ENCODE measurements at regions not wholly inside any gene's neighbourhood (a gene's known extent, or its start where the extent isn't known, plus 50 kb on each side); places are given as distances from the start of the nearest gene placed in this dataset.

DNA sequence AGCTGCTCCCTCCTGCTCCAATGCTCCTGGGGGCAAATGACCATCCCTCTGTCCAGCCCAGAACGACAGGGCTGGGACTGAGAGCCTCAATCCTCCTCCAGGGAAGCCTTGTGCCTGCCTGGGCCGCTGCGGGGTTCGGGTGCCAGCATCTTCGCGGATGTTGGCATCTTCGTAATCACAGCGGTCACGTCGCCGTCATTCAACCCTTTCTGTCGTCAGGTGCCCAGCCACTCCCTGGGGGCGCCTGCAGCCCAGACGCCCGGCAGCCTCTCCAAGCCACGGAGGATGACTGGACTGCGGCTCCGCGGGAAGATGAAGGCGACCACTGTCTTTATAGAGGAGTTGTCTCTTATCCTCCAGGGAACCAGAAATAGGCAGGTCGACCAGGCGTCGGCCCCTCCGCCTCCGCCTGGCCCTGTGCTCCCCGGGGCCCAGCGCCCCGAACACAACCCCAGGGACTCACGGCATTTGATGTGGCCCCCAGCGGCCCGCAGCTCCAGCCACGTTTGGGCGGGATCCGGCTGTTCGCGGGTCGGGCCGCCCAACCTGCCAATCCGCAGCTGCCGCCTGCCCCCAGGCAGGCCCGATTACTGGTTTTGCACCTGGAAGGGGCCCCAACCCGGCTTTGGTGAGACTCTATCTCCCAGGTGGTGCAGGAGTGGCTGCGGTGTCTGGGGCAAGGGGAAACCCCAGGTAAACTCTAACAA lies 113.9 kb downstream of the THNSL2 start:
- no peak for DNase-seq (ENCODE audit: low spot score)

DNA sequence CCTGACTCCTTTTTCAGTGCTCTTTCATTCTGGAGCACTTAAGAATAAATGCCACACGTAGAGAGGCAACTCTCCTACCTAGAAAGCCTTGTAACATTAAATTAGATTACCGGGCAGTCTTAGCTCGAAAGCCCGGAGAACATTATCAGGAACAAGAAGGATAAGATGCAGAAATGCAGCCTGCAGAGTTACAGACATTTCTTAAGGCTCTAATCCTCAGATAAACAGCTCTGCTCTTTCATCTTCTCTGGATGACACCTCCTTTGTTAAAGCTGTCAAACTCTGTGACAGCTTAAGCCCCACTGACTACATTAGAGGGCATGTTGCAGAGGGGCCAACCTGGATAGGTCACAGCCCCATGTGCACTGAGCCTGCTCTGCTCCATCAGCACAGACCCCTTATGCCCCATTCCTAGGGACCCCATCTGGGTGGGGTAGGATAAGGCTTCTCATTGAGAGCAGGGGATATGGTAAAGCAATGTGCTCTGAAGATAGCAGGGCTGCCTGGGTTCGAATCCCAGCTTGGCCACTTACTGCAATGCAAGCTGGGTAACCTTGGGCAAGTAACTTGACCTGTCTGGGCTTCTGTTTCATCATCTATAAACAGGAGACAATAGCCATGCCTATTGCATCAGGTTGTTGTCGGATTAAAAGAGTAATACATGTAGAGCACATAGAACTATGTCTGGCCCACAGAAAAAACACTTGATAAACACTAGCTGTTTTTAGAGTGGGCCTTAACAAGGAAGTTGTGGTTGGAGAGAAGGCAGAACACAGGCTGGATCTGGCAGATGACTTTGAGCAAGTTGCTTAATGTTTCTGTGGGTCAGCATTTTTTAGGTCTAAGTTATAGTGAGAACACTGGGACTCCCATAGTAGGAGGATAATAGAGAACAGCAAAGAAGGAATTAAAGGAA lies 111.4 kb downstream of the THNSL2 start:
- no peak for DNase-seq (ENCODE audit: low spot score)

DNA sequence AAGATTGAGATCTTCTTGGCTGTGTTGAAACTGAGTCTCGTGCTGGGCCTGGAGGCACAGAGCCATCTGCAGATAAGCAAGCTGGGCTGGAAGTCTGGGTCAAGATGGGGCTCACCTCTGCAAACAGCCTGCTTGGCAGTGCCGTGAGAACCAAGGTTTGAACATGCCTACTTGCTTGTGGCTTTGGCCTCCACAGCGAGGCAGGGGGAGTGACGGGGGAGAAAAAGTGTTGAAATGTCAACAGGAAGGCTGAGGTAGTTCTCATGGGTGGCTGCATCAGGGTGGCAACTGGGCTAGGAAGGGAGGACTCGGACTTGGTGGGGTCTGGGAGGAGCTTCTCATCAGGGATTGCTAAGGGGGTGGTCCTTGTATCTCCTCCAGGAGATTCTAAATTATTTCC lies 99.7 kb downstream of the THNSL2 start:
- DNase-seq (ENCODE audit: low spot score): no peak

DNA sequence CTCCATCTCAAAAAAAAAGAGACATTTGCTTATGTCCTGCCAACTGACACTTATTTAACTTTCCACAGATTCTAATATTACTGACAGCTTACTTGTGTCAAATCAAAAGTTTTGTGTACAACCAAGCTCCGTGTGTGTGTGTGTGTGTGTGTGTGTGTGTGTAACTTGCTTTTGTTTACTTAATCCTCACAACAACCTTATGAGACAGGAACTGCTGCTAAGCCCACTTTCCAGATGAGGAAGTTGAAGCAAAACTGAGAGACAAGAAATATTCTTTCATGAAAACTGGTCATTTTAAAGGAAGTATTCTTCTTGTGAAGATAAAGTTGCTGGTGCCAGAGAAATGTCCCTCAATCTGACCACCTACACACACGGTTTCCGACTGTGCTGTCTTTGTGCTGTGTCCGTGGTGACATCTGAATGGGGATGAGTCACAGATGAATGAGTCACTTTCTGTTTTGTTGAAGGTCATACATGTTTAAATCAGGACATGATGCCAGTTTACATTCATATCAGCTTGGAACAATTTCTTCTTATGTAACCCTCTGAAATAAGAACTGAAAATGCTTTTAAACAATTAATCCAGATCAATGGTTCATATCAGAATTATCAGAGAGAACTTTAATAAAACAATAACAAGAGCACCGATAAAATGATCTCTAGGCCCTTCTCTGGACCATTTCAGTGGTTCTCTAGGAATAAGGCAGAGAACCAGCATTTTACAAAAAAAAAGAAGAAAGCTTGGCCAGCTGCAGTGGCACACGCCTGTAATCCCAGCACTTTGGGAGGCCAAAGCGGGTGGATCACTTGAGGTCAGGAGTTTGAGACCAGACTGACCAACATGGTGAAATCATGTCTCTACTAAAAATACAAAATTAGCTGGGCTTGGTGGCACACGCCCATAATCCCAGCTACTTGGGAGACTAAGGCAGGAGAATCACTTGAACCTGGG lies 95.5 kb downstream of the THNSL2 start:
- no peak for DNase-seq (ENCODE audit: low spot score)

DNA sequence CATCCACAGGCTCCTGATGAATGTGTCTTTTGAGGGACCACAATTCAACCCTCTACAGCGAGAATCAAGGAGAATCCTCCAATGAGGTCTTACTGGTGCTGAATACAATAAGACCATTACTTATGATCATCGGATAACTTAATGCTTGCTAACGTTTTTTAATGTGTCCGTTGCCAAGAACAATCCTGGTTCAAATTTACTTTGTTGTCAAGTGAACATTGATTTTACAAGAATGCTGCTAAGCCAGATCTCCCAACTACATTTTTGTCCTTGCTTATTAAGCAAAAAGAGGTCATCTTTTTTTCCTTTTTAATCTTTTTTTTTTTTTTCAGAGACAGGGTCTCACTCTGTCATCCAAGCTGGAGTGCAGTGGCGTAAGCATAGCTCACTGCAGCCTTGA lies 93.7 kb downstream of the THNSL2 start:
- no peak for DNase-seq (ENCODE audit: low spot score)

DNA sequence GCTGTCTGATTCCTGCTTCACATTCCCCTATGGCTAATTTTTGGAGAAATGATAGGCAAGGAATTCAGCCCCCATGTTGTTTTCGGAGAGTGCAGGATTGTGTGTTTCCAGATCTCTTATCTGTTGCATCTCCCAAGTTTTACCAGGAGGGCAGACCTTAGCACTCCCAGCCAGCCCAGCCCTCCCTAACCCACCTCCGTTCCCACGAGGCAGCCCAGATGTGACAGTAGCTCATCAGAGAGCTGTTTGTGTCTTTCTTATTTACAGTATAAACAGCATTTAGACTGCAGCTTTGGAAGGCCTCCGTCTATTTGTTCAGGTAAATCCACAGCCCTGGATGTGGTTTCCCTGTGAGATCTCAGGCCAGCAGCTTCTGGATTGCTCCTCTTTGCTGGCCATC lies 91.6 kb downstream of the THNSL2 start:
- no peak for DNase-seq (ENCODE audit: low spot score)

DNA sequence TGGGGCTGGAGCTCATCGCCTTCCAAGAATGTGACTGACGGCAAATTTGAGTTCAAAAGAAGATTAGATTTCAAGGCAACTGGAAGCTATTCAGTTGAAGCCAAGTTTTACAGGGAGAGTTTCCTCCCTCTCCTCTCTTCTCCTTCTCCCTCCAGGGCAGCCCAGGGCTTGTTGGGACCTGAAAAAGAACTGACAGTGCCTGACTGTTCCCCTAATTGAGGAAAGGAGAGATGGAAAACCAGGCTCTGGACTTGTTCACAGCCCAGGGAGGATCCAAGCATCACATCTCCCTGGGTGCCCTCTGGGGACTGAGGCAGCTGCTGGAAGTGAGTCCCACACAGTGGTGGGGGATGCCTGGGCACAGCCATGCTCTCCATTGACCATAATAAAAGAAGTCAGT lies 88.1 kb downstream of the THNSL2 start:
- DNase-seq (ENCODE audit: low spot score): no peak

DNA sequence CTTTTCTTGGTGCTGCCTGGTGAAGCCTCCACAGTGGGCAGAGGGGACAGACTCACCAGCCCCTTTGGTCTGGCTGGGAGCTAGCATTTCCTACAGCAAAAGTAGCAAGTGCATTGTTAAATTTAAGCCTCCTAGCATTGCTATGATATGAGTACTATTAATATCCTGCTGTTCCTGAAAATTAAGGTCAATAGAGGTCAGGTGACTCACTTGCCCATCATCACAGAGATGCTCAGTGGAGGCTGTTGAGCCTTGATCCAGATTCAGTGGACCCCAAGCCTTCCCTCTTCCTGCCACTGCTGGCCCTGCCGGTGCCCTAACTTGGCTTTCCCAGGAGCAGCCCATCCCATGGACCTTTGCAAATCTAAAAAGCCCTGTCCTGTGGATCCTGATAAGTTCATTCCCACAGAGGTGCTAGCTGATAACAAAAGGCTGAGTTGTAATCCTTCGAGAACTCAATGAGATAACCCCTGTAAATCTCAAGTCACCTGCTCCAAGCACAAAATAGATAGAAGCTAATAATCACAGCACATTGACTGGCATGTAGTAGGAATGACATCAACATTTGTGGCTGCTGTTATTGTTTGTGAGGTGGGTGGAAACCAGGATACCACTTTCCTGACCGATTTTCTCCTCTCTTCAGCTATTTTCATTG lies 84.4 kb downstream of the THNSL2 start:
- no peak for DNase-seq (ENCODE audit: low spot score)

DNA sequence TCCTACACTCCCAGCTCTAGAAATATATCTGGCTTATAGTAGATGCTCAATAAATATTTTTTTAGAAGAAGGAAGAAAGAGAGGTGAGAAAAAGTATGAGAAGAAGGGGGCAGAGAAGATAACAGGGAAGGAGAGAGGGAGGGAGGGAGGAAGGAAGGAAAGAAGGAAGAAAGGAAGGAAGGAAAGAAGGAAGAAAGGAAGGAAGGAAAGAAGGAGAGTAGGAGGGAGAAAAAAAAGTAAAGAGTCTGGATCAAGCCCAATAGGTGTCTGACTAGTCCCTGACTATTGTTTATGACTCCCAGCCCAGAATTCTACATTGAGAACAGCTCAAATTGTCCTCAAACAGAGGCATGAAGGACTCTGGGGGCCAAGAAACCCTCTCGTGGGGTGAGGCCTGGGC lies 83.9 kb downstream of the THNSL2 start:
- DNase-seq (ENCODE audit: low spot score): no peak

DNA sequence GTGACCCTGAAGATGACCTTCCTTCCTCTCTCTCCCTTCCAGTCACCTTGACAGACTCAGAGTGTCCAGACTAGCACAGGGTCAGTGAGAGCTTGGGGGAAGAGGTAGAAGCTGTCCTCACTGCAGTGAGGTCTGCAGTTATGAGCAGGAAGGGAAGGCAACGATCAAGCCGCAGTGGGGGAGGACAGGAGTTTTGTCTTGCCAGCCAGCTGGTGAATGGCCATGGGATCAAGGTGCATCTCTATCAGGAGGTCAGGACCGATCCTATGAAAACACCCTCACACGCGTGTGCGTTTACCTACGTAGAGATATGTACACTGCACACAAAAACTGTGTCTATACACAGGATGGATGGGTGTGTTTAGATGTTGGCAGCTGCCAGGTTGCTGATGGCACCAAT lies 83.2 kb downstream of the THNSL2 start:
- no peak for DNase-seq (ENCODE audit: low spot score)

DNA sequence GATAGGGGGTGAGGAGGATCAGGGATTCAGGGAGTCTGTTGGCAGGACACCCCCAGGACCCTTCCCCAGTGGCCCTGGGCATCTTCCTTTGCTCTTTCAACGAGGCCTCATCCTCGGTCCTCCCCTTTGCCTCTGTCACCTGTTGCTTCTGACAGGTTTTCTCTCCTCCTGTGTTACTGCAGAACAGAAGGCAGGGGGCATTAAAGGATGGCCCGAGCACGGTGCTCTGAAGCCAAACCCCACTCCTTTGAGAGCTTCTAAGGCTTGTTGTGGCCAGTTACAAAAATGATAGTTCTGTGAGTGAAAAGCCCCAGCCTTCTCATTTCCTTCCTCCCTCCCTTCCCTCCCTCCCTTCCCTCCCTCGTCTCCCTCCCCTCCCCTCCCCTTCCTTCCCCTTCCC lies 82.5 kb downstream of the THNSL2 start:
- no peak for DNase-seq (ENCODE audit: low spot score)

DNA sequence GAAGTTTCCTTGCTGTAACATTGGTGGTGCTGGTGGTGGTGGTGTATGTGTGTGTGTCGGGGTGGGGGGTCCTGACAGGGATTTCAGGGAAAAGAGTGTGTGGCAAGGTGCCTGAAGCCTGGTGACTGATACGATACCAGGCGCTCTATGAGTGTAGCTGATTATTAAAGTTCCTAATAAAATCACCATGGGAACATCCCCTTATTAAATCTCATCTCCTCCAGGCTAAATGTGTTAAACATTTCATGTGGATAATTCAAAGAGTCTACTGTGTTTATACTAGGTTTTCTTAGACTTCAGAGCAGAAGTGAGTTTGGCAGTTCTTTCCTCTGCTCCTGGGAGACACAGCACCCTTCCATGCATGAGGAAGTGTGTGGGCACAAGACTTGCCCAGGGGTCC lies 82.0 kb downstream of the THNSL2 start:
- no peak for DNase-seq (ENCODE audit: low spot score)

DNA sequence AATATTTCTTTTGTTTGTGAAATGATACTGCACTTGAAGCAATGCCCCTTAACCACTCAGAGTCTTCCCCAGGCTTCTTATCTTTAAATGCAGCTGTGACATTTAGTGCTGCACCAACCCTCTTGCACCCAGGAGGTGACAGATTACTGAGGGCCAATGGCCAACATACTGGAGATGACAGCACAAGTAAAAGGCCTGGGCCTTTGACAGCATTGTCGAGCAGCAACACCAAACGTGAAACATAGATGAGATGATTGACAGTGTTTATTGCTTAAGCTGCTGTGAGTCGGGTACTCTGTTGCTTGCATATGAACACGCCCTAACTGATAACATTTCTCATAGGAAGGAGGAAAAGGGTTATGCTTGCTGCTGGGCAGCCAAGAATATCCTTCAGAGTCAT lies 80.3 kb downstream of the THNSL2 start:
- no peak for DNase-seq (ENCODE audit: low spot score)

DNA sequence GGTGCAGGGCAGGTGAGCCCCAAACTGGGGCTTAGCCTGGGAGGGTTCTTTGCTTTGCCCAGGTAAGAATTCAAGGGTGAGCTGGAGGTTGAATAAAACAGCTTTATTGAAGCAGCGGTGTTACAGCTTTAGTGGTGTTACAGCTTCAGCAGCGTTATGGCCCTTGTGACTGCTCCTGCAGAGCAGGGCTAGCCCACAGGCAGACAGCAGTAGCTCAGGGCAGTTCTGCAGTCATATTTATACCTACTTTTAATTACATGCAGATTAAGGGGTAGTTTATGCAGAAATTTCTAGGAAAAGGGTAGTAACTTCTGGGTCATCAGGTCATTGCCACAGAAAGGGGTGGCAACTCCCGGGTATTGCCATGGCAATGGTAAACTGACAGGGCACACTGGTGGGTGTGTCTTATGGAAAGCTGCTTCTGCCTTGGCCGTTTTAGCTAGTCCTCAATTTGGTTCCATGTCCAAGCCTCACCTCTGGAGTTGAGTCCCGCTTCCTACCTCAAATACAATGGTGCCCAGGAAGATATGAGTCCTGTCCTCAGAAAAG lies 78.2 kb downstream of the THNSL2 start:
- no peak for DNase-seq (ENCODE audit: low spot score)

DNA sequence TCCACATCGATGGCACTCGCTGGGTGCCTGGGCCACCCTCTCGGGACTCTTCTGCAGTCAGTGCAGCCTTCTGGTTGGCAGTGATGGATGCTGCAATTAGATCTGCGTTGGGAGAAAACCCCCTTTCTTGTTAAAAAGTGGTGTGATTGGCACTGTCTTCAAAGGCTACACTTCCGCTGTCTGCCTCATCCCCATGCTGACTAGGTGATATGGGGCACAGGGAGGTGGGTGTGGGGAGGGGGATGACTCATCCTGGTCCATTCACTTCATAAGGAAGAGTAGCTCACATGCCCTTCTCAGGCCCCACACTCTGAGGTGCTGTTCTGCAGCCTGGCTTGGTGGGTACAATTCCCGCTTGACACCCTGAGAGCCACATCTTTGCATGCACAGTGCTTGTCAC lies 77.4 kb downstream of the THNSL2 start:
- DNase-seq (ENCODE audit: low spot score): no peak

DNA sequence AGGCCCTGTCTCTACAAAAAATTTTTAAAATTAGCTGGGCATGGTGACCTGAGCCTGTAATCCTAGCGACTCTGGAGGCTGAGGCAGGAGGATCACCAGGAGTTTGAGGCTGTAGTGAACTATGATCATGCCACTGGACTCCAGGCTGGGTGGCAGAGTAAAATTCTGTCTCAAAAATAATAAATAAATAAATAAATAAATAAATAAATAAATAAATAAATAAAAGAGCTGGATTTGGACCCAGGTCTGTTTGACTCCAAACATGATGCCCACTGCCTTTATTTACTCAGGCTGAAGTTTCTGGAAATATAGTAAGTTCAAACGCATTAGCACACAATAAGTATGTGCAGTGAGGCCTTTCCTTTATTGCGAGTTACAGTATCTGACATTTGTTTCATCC lies 75.0 kb downstream of the THNSL2 start:
- DNase-seq (ENCODE audit: low spot score): no peak

DNA sequence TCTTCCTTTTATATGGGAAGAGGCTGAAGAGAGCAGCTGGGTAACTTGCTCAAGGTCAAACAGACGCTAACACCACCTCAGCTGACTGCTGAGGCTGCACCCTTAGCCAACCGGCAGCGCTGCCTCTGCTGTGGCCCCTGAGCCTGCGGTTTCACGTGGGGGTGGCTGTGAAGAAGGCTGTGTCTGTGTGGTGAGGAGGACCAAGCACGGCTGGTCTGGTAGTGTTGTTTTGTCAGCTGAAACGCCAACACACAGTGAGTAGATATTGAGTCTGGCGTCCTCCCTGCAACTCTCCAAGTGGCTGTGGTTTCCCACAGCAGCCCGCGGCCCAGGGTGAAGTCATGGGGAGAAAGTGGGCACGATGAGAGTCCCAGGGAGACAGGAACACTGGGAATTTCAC lies 69.6 kb downstream of the THNSL2 start:
- DNase-seq (ENCODE audit: low spot score): no peak

DNA sequence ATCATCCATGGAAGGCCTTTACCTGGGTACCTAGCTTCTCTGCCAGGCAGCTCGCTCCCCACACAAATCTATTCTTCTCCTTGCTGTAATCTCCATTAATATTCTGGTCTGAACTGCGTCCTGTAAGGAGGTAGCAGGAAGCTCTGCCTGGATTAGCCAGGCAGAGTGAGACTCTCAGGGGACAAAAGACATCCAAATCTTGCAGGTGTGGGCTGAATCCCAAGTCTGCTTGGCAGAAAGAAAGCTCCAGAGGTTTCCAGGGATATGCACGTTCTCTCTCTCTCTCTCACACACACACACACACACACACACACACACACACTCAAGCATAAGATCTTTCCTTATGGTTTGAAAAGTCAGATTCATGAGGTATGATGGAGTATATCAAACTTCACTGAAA lies 66.5 kb downstream of the THNSL2 start:
- no peak for DNase-seq (ENCODE audit: low spot score)

All from SK-N-DZ (cell line).